Esophagus (tissue), 2 donors: ENCODE measurements at regions not wholly inside any gene's neighbourhood (a gene's known extent, or its start where the extent isn't known, plus 50 kb on each side); places are given as distances from the start of the nearest gene placed in this dataset.

Source experiments
- H3K27ac ChIP-seq, 2 donors: one replicate each; pipeline ENCODE4 v1.5.1; 2013; ENCODE audit warnings: low read depth in 2 of 2, mild to moderate bottlenecking in 2 of 2, inconsistent platforms in 1 of 2, low read length in 1 of 2, moderate library complexity in 1 of 2
- H3K27me3 ChIP-seq, 2 donors: one replicate each; pipeline ENCODE4 v1.6.1; 2013; ENCODE audit warnings: low read length in 2 of 2, control low read depth in 1 of 2, mild to moderate bottlenecking in 1 of 2; ENCODE audit not compliant: insufficient read depth in 2 of 2, control insufficient read depth in 1 of 2
- H3K36me3 ChIP-seq, 2 donors: one replicate each; pipeline ENCODE4 v1.6.1; 2013; ENCODE audit warnings: low read length in 1 of 2; ENCODE audit not compliant: control insufficient read depth in 2 of 2, insufficient read depth in 2 of 2
- H3K4me1 ChIP-seq, 2 donors: one replicate each; pipeline ENCODE4 v1.6.1; 2013; ENCODE audit warnings: low read length in 1 of 2; ENCODE audit not compliant: control insufficient read depth in 2 of 2, insufficient read depth in 2 of 2
- H3K4me3 ChIP-seq, 2 donors: one replicate each; pipeline ENCODE4 v1.5.1; 2013; ENCODE audit warnings: low read length in 2 of 2, mild to moderate bottlenecking in 2 of 2, low read depth in 1 of 2, moderate library complexity in 1 of 2
- H3K9me3 ChIP-seq, 2 donors: one replicate each; pipeline ENCODE4 v1.6.1; 2013; ENCODE audit warnings: mild to moderate bottlenecking in 2 of 2, low read depth in 1 of 2, low read length in 1 of 2, moderate library complexity in 1 of 2; ENCODE audit not compliant: control insufficient read depth in 2 of 2, insufficient read depth in 1 of 2
- WGBS, 2 donors: extraction: QIAGEN DNeasy Blood & Tissue Kit; methylation state at CpG; one replicate each; pipeline ENCODE4 v1.1.7; 2013; 5-methylcytosine and 5-hydroxymethylcytosine counted together
- donor health status: healthy with polysubstance abuse.
- donor health status: Bipolar disorder and iron deficiency.

DNA sequence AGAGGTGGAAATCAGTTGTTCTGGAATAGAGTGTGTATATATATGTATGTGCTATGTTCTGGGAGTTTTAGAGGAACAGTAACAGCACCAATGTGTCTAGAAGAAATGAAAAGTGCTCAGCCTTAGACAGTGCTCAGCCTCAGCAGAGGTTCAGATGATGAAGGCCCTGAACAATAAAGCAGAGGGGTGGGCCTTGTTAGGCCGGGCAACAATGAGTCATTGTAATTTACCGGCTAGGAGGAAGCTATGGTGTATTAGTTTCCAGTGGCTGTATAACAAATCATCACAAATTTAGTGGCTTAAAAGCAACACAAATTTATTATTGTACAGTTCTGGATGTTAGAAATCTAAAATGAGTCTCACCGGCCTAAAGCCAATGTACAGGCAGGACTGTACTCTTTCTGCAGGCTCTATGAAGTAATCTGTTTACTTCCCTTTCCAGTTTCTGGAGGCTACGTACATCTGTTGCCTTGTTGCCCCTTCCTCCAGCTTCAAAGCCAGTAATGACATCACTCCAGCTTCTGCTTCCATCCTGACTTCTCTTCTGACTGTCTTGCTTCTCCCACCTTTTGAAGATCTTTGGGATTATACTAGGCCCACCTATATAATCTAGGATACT is 84.6 kb downstream of the CH25H start:
- 56 to 58% methylated on average over 4 of the region's 4 CpGs for WGBS, 2 donors
- H3K27ac ChIP-seq: no peak overlapping the region

DNA sequence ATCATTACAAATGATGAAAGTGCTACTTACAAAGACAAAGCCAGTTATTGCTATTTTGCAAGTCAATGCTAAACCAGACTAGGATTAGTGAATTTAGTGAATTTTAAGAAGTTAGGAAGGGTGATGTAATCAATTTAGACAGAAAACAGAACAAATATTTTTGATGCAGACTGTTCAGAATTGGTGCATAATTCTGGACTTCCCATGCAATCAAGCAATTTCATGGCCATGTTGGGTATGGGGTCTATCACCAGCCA is 85.4 kb downstream of the CH25H start:
- no peaks in the 10 kb centered on the region for H3K36me3 ChIP-seq
- H3K9me3 ChIP-seq: no peaks in the 10 kb centered on the region
- no peaks in the 10 kb centered on the region for H3K4me1 ChIP-seq
- no peak overlapping the region for H3K27ac ChIP-seq
- no peaks in the 10 kb centered on the region for H3K27me3 ChIP-seq
- H3K4me3 ChIP-seq: no peak overlapping the region

More for the DNA sequence above, 84.6 kb downstream of the CH25H start:
- Histone ChIP-seq H3K36me3 (no peaks in the 10 kb centered on the region), H3K27me3 (no peaks in the 10 kb centered on the region), H3K4me3 (no peak overlapping the region), H3K9me3 (no peaks in the 10 kb centered on the region), H3K4me1 (no peaks in the 10 kb centered on the region)

DNA sequence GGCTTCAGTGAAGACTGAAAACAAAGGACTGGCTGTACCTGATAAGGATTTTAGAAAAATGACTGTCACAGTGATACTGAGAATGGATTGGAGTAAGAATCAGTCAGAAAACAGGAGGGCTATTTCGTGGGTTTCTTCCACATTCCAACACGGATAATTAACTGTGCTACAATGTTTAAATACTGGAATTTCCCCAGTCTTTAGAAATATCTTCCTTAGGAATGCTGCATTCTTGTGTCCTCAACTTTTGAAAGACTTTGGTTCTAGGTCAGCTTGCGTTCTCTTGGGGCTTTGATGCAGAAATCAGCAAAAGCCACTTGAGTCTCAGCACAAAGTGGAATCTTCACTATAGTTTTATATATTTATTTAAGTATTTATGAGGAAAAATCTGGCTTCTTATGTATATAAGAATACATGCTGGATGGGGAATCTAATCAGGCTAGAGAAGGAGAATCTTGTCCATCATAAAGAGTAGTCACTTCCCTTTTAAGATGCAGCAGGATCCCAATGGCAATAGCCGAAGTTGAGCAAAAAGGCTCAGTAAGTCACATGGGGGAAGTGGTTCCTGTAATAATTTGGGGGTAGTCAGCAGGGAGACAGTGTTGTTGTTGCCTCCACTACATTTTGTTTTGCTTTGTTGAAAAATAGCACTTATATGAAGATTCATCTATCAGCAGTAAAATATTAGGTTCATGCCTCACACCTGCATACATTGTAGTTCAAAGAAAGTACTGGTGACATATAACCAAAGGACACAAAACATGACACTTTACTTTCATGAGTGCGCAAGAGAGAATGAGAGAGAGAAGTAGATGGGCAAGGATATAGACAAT is 86.0 kb downstream of the CH25H start:
- no peak overlapping the region for H3K4me3 ChIP-seq
- WGBS, 2 donors: 73 to 88% methylated on average over 5 of the region's 5 CpGs
- no peaks in the 10 kb centered on the region for H3K36me3 ChIP-seq
- H3K9me3 ChIP-seq: no peaks in the 10 kb centered on the region
- no peaks in the 10 kb centered on the region for H3K27me3 ChIP-seq
- H3K27ac ChIP-seq: no peak overlapping the region
- no peaks in the 10 kb centered on the region for H3K4me1 ChIP-seq

DNA sequence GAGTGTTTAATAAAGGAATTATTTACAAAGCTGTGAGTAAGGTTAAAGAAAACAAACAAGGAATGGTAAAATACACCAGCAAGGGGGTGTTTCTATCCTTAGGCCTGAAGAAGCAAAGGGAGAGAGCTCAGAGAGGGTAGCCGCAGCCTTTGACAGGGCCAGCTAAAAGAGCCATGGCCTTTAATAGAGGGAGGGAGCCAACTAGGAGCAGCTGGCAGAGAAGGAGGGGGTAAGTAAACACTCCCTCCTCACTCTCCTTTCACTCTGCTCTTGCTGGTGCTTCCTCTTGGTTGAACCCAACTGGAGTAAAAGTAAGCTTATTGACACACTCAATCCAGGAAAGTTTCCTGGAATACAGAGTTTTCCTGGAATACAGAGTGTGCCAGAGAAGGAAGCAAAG is 87.5 kb downstream of the CH25H start:
- H3K4me3 ChIP-seq: no peak overlapping the region

DNA sequence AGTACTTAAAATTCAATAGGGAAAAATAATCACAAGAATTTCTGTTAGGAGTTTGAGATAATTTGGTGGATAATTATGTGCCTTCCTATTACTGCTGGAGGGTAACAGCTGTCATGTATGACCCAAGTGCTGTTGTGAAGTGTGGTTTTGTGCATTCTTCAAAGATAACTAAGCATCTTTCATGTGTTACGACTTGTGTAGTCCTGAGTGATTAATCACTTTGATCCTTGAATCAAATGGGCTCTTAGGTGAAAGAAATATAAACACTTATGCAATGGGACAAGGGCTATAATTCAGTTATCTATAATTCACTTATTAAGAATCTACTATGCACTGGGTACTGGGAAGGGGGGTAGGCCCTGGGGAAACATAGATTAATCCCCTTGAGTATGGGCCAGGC is 89.0 kb downstream of the CH25H start:
- 20 to 51% methylated on average over 1 of the region's 1 CpG for WGBS, 2 donors
- no peak overlapping the region for H3K27ac ChIP-seq
- H3K27me3 ChIP-seq: no peaks in the 10 kb centered on the region
- H3K36me3 ChIP-seq: no peaks in the 10 kb centered on the region
- H3K4me1 ChIP-seq: no peaks in the 10 kb centered on the region
- H3K9me3 ChIP-seq: no peaks in the 10 kb centered on the region
- no peak overlapping the region for H3K4me3 ChIP-seq

More for the DNA sequence above, 87.5 kb downstream of the CH25H start:
- Histone ChIP-seq H3K4me1 (no peaks in the 10 kb centered on the region), H3K9me3 (no peaks in the 10 kb centered on the region), H3K27ac (no peak overlapping the region), H3K27me3 (no peaks in the 10 kb centered on the region), H3K36me3 (no peaks in the 10 kb centered on the region)
- 88 to 90% methylated on average over 1 of the region's 1 CpG for WGBS, 2 donors

DNA sequence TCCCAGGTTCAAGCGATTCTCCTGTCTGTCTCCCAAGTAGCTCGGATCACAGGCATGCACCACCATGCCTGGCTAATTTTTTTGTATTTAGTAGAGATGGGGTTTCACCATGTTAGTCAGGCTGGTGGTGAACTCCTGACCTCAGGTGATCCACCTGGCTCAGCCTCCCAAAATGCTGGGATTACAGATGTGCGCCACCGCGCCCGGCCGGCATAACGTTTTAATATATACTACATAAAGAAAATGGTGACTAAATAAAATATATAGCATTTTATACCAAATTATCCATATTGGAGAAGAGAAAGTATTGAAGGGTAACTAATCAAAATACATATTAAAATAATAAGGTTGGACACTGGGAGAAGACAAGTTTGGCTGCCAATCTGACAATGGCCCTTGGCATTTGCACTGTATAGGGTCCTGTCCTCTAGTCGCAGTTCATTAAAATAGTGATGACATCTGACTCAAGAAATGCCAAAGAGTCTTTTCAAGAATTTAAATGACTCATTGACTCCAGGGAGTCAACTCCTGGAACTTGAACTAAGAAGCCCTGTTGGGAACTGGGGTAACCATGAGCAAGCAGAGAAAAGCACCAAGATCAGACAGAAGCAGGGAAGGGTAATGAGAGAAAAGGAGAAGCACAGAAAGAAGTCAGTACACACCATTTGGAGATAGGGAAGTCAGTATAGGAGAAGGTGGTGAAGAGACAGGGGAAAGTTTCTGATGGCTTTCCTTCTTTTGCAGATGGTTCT is 91.1 kb downstream of the CH25H start:
- no peak overlapping the region for H3K27ac ChIP-seq
- no peak overlapping the region for H3K4me3 ChIP-seq
- no peaks in the 10 kb centered on the region for H3K4me1 ChIP-seq
- WGBS, 2 donors: 79 to 89% methylated on average over 9 of the region's 9 CpGs
- H3K9me3 ChIP-seq: no peaks in the 10 kb centered on the region
- H3K27me3 ChIP-seq: no peaks in the 10 kb centered on the region
- H3K36me3 ChIP-seq: no peaks in the 10 kb centered on the region

DNA sequence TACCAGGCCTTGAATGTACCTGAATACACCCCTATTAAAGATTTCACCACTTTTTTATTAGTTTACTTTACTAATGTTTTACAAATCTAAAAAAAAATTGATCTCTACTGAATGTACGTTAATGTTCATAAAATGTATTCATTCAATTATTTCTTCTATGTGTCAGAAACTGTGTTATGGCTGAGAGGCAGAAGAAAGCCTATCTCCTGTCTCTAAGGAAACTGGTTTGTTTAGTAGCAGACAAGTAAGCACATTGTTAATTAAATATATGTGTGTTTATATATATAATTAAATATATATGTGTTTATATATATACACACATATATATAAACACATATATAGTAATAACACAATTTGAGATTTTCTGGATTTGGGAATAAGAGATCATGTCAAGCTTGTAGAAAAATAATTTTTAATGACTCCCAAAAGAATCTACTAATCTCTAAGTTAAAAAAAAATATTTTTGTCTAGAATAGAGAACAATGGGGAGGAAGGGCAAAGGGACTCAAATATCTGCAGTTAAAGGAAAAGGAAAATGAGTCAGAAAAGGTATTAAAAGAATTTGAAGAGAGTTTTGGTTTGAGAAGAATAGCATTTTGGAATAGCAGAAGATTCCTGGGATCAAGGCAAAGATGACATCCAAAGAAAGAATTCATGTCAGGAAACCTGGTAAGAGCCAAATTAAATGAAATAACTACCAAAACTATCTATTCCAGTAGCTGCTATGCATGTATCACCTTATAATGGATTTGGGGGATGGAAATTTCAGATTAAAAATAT is 92.1 kb downstream of the CH25H start:
- Histone ChIP-seq H3K4me1 (no peaks in the 10 kb centered on the region), H3K9me3 (no peaks in the 10 kb centered on the region), H3K36me3 (no peaks in the 10 kb centered on the region), H3K27ac (no peak overlapping the region), H3K27me3 (no peaks in the 10 kb centered on the region), H3K4me3 (no peak overlapping the region)
- 62 to 79% methylated on average over 1 of the region's 1 CpG for WGBS, 2 donors

DNA sequence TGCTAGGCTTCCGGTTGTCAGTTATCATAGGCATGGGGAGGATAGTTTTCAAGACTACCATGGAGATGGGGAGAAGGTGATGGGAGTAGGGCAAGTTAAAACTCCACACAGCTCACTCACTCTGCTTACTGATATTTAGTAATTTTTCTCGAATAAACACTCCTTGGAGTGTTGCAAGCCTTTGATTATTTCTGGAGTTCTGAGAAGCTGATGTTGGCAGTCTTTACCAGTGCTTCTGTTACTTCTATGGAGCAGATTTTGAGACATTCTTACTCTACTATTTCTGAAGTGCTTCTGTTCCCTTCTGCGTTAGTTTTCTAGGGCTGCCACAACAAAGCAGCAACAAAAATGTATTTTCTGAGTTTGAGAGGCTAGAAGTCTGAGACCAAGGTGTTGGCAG is 104.4 kb downstream of the CH25H start:
- H3K4me1 ChIP-seq: no peaks in the 10 kb centered on the region
- H3K4me3 ChIP-seq: no peak overlapping the region
- no peak overlapping the region for H3K27ac ChIP-seq
- H3K27me3 ChIP-seq: no peaks in the 10 kb centered on the region
- no peaks in the 10 kb centered on the region for H3K36me3 ChIP-seq
- no peaks in the 10 kb centered on the region for H3K9me3 ChIP-seq
- 77% methylated on average over 3 of the region's 3 CpGs for WGBS, 2 donors

DNA sequence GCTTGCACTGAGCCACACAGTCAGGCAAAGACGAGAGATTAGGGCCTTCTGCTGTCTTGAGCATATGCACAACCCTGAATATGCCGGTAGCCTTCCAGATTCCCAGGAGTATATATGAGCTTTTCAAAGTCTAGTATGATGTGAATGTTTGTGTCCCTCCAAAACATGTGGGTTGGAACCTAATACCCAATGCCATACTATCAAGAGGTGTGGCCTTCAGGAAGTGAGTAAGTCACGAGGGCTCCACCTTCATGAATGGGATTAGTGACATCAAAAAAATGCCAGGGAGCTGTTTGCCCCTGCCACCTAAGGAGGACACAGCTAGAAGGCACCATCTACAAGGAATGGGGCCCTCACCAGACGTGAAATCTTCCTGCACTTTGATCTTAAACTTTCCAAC is 105.2 kb downstream of the CH25H start:
- Histone ChIP-seq H3K4me3 (no peak overlapping the region), H3K27ac (no peak overlapping the region), H3K27me3 (no peaks in the 10 kb centered on the region), H3K4me1 (no peaks in the 10 kb centered on the region), H3K36me3 (no peaks in the 10 kb centered on the region), H3K9me3 (no peaks in the 10 kb centered on the region)
- 68 to 80% methylated on average over 4 of the region's 4 CpGs for WGBS, 2 donors
